GM12891 (cell line): ENCODE measurements at regions not wholly inside any gene's neighbourhood (a gene's known extent, or its start where the extent isn't known, plus 50 kb on each side); places are given as distances from the start of the nearest gene placed in this dataset.

Source experiments
- POLR2A ChIP-seq: IDR thresholded peaks from 2 replicates; pipeline ENCODE4 v1.6.1; 2011; ENCODE audit warnings: low read depth, low read length, control low read depth
- POU2F2 ChIP-seq: IDR thresholded peaks from 2 replicates; pipeline ENCODE4 v1.6.1; 2011; ENCODE audit warnings: low read depth, mild to moderate bottlenecking, control low read depth, low read length, moderate library complexity
- TAF1 ChIP-seq: IDR thresholded peaks from 2 replicates; pipeline ENCODE4 v1.6.1; 2011; ENCODE audit warnings: low read depth, low read length, control low read depth

- TF ChIP-seq POLR2A (no peak), POU2F2 (no peak), TAF1 (no peak)
Observed at GRCh38 chr2:57848723-57849122, 197.9 kb upstream of the VRK2 start.
